H1 (cell line): ENCODE measurements at regions not wholly inside any gene's neighbourhood (a gene's known extent, or its start where the extent isn't known, plus 50 kb on each side); places are given as distances from the start of the nearest gene placed in this dataset.

Experiments
- JUN ChIP-seq: IDR thresholded peaks from 2 replicates; pipeline ENCODE4 v1.6.1; 2011; ENCODE audit warnings: low read depth, mild to moderate bottlenecking, improper control_type of control experiment, low read length
- MAFK ChIP-seq: IDR thresholded peaks from 2 replicates; pipeline ENCODE4 v1.6.1; 2012; ENCODE audit warnings: low read depth, mild to moderate bottlenecking, improper control_type of control experiment, low read length
- TF ChIP-seq, protein P1 (sequence below): fragments of 300-600 bp; sonication (generic); IDR thresholded peaks from 2 replicates; pipeline ENCODE4 v1.7.1; 2012; ENCODE audit warnings: low read length, moderate library complexity, mild to moderate bottlenecking, inconsistent platforms; ENCODE audit not compliant: insufficient replicate concordance

DNA sequence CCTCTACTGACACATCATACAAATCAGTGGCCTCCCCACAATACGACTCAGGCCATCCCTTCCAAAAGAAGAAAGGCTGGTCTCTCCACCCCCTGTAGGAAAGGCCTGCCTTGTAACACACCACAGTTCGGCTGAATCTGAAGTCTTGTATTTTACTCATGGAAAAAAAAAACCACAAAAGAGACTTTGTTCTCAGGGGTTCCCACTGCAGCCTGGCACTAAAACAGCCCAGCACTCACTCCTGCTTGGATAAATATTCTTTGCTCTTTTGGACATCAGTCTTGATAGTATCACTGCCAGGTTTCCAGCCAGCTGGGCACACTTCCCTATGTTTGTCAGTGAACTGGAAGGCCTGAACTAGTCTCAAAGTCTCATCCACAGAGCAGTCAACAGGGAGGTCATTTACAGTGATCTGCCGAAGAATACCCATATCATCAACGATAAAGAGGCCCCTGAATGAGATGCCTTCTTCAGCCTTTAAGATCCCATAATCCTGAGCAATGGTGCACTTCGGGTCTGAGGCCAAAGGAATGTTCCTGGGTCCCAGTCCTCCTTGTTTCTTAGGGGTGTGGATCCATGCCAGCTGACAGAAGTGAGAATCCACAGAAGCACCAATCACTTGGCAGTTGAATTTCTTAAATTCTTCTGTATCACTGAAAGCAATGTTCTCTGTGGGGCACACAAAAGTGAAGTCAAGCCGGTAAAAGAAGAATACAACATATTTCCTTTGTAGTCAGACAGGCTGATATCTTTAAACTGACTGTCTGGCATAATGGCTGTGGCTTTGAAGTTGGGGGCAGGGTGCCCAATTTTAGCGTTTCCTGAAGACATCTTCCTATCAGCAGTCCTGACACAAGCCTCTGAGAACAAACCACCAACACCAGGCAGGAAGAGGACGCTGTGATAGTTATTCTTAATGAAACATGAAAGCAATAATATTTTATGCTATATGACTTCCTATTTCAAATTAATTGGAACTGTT, 198.1 kb downstream of the LURAP1L start (continued):
- TF ChIP-seq, protein P1, sequence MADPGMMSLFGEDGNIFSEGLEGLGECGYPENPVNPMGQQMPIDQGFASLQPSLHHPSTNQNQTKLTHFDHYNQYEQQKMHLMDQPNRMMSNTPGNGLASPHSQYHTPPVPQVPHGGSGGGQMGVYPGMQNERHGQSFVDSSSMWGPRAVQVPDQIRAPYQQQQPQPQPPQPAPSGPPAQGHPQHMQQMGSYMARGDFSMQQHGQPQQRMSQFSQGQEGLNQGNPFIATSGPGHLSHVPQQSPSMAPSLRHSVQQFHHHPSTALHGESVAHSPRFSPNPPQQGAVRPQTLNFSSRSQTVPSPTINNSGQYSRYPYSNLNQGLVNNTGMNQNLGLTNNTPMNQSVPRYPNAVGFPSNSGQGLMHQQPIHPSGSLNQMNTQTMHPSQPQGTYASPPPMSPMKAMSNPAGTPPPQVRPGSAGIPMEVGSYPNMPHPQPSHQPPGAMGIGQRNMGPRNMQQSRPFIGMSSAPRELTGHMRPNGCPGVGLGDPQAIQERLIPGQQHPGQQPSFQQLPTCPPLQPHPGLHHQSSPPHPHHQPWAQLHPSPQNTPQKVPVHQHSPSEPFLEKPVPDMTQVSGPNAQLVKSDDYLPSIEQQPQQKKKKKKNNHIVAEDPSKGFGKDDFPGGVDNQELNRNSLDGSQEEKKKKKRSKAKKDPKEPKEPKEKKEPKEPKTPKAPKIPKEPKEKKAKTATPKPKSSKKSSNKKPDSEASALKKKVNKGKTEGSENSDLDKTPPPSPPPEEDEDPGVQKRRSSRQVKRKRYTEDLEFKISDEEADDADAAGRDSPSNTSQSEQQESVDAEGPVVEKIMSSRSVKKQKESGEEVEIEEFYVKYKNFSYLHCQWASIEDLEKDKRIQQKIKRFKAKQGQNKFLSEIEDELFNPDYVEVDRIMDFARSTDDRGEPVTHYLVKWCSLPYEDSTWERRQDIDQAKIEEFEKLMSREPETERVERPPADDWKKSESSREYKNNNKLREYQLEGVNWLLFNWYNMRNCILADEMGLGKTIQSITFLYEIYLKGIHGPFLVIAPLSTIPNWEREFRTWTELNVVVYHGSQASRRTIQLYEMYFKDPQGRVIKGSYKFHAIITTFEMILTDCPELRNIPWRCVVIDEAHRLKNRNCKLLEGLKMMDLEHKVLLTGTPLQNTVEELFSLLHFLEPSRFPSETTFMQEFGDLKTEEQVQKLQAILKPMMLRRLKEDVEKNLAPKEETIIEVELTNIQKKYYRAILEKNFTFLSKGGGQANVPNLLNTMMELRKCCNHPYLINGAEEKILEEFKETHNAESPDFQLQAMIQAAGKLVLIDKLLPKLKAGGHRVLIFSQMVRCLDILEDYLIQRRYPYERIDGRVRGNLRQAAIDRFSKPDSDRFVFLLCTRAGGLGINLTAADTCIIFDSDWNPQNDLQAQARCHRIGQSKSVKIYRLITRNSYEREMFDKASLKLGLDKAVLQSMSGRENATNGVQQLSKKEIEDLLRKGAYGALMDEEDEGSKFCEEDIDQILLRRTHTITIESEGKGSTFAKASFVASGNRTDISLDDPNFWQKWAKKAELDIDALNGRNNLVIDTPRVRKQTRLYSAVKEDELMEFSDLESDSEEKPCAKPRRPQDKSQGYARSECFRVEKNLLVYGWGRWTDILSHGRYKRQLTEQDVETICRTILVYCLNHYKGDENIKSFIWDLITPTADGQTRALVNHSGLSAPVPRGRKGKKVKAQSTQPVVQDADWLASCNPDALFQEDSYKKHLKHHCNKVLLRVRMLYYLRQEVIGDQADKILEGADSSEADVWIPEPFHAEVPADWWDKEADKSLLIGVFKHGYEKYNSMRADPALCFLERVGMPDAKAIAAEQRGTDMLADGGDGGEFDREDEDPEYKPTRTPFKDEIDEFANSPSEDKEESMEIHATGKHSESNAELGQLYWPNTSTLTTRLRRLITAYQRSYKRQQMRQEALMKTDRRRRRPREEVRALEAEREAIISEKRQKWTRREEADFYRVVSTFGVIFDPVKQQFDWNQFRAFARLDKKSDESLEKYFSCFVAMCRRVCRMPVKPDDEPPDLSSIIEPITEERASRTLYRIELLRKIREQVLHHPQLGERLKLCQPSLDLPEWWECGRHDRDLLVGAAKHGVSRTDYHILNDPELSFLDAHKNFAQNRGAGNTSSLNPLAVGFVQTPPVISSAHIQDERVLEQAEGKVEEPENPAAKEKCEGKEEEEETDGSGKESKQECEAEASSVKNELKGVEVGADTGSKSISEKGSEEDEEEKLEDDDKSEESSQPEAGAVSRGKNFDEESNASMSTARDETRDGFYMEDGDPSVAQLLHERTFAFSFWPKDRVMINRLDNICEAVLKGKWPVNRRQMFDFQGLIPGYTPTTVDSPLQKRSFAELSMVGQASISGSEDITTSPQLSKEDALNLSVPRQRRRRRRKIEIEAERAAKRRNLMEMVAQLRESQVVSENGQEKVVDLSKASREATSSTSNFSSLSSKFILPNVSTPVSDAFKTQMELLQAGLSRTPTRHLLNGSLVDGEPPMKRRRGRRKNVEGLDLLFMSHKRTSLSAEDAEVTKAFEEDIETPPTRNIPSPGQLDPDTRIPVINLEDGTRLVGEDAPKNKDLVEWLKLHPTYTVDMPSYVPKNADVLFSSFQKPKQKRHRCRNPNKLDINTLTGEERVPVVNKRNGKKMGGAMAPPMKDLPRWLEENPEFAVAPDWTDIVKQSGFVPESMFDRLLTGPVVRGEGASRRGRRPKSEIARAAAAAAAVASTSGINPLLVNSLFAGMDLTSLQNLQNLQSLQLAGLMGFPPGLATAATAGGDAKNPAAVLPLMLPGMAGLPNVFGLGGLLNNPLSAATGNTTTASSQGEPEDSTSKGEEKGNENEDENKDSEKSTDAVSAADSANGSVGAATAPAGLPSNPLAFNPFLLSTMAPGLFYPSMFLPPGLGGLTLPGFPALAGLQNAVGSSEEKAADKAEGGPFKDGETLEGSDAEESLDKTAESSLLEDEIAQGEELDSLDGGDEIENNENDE, result no peak
- no peak for TF ChIP-seq MAFK
- TF ChIP-seq JUN, result no peak
